ENCODE measurements at regions not wholly inside any gene's neighbourhood (a gene's known extent, or its start where the extent isn't known, plus 50 kb on each side); places are given as distances from the start of the nearest gene placed in this dataset.

DNA sequence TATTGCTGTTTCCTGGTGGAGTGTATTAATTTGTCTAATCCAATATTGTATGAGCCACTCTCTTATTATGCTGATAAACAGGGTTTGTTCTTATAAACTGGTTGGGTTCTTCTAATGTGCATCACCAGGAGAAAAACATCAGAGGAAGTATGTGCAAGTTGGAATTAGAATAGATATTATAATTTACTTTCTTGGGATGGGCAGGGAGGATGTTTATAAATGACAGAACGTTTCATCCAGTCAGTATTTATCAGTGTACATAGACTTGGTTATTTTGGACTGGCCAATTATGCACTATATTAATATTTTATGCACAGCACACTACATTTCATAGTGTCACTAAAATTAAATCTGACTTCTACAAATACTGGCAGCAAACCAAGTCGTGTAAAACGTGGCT, 495.8 kb downstream of the PSAT1 start:
- no peak for DNase-seq (ENCODE audit: low read depth)
- TF ChIP-seq, protein P1, sequence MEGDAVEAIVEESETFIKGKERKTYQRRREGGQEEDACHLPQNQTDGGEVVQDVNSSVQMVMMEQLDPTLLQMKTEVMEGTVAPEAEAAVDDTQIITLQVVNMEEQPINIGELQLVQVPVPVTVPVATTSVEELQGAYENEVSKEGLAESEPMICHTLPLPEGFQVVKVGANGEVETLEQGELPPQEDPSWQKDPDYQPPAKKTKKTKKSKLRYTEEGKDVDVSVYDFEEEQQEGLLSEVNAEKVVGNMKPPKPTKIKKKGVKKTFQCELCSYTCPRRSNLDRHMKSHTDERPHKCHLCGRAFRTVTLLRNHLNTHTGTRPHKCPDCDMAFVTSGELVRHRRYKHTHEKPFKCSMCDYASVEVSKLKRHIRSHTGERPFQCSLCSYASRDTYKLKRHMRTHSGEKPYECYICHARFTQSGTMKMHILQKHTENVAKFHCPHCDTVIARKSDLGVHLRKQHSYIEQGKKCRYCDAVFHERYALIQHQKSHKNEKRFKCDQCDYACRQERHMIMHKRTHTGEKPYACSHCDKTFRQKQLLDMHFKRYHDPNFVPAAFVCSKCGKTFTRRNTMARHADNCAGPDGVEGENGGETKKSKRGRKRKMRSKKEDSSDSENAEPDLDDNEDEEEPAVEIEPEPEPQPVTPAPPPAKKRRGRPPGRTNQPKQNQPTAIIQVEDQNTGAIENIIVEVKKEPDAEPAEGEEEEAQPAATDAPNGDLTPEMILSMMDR (conservative IDR thresholded peaks at IDR 0.05; ENCODE audit: low read depth, low read length), result no peak
- H3K4me3 ChIP-seq (ENCODE audit: low read depth, low read length), result no peak overlapping the region

DNA sequence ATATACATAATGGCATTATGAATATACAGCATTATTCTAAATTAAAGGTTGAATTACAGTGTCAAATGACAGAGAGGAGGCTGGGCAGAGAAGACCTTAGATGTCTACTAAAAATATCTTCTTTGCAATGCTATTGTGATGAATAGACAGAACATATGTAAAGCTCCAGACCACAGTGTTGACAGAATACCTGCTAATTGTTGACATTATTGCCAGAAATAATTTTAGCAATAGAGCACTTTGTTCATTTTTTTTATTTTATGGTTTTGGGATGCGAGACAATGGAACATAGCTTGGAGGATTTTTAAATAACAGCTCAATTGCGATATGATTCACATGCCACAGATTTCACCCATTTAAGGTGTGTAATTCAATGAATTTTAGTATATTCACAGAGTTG, 508.8 kb downstream of the PSAT1 start:
- H3K4me3 ChIP-seq (ENCODE audit: low read depth, low read length), result no peak overlapping the region
- no peak for DNase-seq (ENCODE audit: low read depth)
- TF ChIP-seq, protein P1 (conservative IDR thresholded peaks at IDR 0.05; ENCODE audit: low read depth, low read length), result no peak

DNA sequence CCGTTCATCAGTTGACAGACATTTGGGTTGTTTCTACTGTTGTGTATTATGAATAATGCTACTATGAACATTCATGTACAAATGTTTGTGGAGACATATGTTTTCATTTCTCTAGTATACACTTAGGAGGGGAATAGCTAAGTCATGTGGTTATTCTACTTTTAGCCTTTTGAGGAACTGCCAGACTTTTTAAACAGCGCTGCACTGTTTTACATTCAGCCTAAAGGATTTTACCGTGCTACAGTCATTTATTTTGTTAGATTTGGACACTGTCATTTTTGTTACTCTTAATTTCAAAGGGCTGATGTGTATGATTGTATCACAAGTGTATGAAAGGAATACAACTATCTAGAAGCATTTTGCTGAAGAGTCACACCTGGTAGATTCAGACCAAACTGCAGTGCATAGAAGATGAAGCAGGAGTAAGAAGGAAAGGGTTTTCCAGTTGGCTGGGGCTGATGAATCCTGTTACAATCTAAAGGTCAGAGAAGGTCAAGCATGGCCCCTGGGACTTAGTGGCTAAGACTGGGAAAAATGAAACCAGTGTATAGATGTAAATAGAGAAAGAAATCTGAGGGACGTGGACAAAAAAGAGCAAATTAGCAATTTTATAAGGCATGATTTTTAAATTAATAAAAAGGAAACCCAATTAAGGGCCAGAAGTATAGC, 509.7 kb downstream of the PSAT1 start:
- H3K4me3 ChIP-seq (ENCODE audit: low read depth, low read length), result no peak overlapping the region
- TF ChIP-seq, protein P1 (conservative IDR thresholded peaks at IDR 0.05; ENCODE audit: low read depth, low read length), result no peak
- DNase-seq (ENCODE audit: low read depth), result peak; percentile 75

DNA sequence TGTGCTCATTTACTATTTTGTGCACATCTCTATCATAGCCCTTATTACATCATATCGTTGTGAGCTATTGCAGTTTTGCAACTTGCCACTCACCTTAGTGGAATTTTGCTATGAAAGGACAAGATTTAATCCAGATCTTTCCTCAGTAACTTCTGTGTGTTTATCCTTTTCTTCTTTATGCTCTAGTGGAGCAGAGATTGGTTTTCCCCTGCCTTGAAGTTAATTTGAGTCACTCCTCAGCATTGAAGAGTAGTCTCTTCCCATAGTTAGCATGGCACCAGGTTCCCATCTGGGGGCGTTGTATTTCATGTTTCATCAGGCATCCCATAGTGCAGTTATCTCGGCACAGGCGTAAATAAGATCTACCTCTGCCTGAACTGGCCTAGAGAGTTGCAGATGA, 510.4 kb downstream of the PSAT1 start:
- TF ChIP-seq, protein P1 (conservative IDR thresholded peaks at IDR 0.05; ENCODE audit: low read depth, low read length), result peak; percentile 32
- H3K4me3 ChIP-seq (ENCODE audit: low read depth, low read length), result no peak overlapping the region
- peak; percentile 95 for DNase-seq (ENCODE audit: low read depth)

DNA sequence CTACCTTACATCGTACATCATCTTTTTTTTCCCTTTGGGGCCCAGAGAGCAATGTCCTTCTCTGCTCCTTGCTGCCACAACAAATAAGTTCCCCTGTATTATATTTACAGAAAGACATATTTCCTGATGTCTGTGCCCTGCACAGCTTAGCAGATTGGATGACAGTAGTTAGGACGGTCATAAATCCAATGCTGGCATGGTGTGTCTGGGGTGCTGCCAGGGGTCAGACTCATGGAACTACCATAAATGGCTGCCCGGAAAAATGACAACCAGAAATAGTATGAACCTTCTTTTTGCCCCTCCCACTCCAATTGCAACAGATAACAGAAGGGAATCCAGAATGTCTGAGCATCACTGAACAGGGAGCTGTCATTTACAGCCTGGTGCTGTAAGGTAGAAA, 511.1 kb downstream of the PSAT1 start:
- no peak overlapping the region for H3K4me3 ChIP-seq (ENCODE audit: low read depth, low read length)
- DNase-seq (ENCODE audit: low read depth), result no peak
- TF ChIP-seq, protein P1 (conservative IDR thresholded peaks at IDR 0.05; ENCODE audit: low read depth, low read length), result no peak

DNA sequence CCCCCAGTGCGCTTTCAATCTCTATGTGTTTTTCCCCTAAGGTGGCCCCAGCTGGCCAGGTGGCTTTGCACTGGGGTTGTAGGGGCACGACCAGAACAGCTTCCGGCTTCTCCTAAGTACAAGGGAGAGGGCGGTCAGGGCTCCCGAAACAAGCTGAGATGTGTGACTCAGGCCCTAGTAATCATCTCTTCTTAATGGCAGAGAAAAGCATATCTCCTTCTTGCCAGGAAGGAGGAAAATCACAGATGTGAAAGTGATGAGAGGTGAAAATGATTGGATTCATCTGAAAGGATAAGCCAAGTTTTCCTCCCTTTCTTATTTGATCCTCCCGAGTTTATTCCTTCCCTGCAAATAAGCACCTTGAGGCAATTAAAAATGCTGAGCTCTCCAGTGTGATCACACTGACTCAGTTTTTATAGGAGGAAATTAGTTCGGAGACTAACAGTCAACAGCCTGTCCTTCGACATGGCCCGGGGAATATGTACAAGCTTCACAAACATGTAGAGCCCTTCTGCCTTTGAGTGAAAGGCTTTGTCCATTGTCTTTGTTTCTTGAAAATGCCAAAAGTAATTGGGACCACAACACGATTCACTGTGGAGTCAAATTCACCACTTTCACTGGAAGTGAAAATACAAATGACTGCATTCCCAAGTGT, 514.8 kb downstream of the PSAT1 start:
- DNase-seq (ENCODE audit: low read depth), result no peak

More for the DNA sequence above, 514.8 kb downstream of the PSAT1 start:
- H3K4me3 ChIP-seq (ENCODE audit: low read depth, low read length), result no peak overlapping the region
- TF ChIP-seq, protein P1 (conservative IDR thresholded peaks at IDR 0.05; ENCODE audit: low read depth, low read length), result no peak
